ENCODE measurements at regions not wholly inside any gene's neighbourhood (a gene's known extent, or its start where the extent isn't known, plus 50 kb on each side); places are given as distances from the start of the nearest gene placed in this dataset.
"Not testable (repeated sequence)": the region's sequence is repeated elsewhere in the genome, so short reads cannot be mapped to it uniquely, and the experiment has no call there.

- peak; percentile 28 to 39 for DNase-seq
Measured at GRCh38 chr6:25127076-25127837, 151.9 kb upstream of the CARMIL1 start.

- no peak for DNase-seq
Measured at GRCh38 chr6:25130518-25130917, 148.7 kb upstream of the CARMIL1 start.

- DNase-seq: no peak
Measured at GRCh38 chr6:25132934-25133333, 146.2 kb upstream of the CARMIL1 start.

GRCh38 chr6:25133568-25133967, 145.6 kb upstream of the CARMIL1 start:
- DNase-seq: no peak

- DNase-seq: no peak
Measured at GRCh38 chr6:25136854-25137253, 142.3 kb upstream of the CARMIL1 start.

GRCh38 chr6:25137480-25137879, 141.7 kb upstream of the CARMIL1 start:
- DNase-seq: no peak

- DNase-seq: no peak
Measured at GRCh38 chr6:25137916-25138232, 141.3 kb upstream of the CARMIL1 start.

- peak in 1 of 2 experiments; percentile 16 for DNase-seq
Measured at GRCh38 chr6:25138233-25138933, 140.8 kb upstream of the CARMIL1 start.

GRCh38 chr6:25138934-25139415, 140.2 kb upstream of the CARMIL1 start:
- DNase-seq: no peak

GRCh38 chr6:25139608-25140007, 139.6 kb upstream of the CARMIL1 start:
- not testable (repeated sequence) for DNase-seq

GRCh38 chr6:25142506-25142905, 136.7 kb upstream of the CARMIL1 start:
- DNase-seq: no peak

- no peak for DNase-seq
Measured at GRCh38 chr6:25144919-25145318, 134.3 kb upstream of the CARMIL1 start.

GRCh38 chr6:25147223-25147622, 132.0 kb upstream of the CARMIL1 start:
- no peak for DNase-seq

GRCh38 chr6:25150031-25150430, 129.1 kb upstream of the CARMIL1 start:
- DNase-seq: no peak

- no peak for DNase-seq
Measured at GRCh38 chr6:25150863-25151262, 128.3 kb upstream of the CARMIL1 start.

GRCh38 chr6:25153079-25153478, 126.1 kb upstream of the CARMIL1 start:
- no peak for DNase-seq

GRCh38 chr6:25154034-25154596, 125.1 kb upstream of the CARMIL1 start:
- no peak for DNase-seq

GRCh38 chr6:25155211-25155610, 124.0 kb upstream of the CARMIL1 start:
- DNase-seq: no peak

- no peak for DNase-seq
Measured at GRCh38 chr6:25156123-25156522, 123.1 kb upstream of the CARMIL1 start.

GRCh38 chr6:25157183-25157582, 122.0 kb upstream of the CARMIL1 start:
- DNase-seq: no peak

GRCh38 chr6:25157842-25158241, 121.3 kb upstream of the CARMIL1 start:
- no peak for DNase-seq

- not testable (repeated sequence) for DNase-seq
Measured at GRCh38 chr6:25160134-25160533, 119.0 kb upstream of the CARMIL1 start.

GRCh38 chr6:25165177-25165576, 114.0 kb upstream of the CARMIL1 start:
- no peak for DNase-seq

- DNase-seq: no peak
Measured at GRCh38 chr6:25165800-25166199, 113.4 kb upstream of the CARMIL1 start.

Measured in NCI-H446 (cell line).